GM18508 (cell line): ENCODE measurements at regions not wholly inside any gene's neighbourhood (a gene's known extent, or its start where the extent isn't known, plus 50 kb on each side); places are given as distances from the start of the nearest gene placed in this dataset.

ENCODE experiments used
- ATAC-seq: cut with Tn5 transposase; IDR thresholded peaks from one replicate; pipeline ENCODE4 v1.9.1; 2021; ENCODE audit warnings: moderate number of reproducible peaks; ENCODE audit not compliant: insufficient read depth, unreplicated experiment

DNA sequence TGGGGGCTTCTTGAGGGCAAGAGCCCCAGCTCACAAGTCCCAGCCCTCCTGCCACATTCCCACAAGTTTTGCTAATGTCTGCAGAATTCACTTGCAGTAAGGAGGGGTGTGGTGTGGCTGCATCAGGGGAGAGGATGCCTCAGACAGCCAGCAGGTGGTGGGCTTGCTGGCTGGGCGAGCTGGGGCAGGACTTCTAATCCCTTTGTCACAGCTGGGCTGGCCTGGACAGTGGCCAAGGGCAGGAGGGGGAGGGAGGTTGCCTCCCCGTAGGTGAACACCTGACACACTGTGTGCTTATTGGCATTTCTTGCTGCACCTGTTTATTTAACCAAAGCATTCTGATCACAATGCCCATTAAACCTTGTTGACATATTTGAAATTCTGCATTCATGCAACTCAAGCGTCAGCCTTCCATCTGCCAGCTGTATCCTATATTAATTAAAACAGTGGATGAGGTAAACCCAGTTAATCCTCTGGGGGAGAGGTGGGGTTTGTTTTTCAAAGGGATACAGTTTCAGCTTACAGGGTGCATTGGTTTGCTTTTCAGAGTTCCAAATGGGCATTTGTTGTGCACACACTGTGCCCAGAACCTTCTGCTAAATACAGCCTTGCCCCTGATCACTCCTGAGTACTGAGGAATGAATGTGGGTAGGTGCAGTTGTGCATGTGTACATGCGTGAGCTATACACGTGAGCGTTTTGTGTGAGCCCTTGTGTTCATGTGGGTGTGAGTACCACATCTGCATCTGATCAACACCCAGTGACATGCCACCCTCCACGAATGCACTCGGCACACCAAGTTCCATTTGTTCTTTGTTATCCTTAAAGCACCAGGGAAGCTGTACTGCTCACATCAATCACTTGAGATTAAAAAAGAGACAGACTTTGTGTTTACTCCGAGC is 268.7 kb downstream of the XXYLT1 start:
- no peak for ATAC-seq

DNA sequence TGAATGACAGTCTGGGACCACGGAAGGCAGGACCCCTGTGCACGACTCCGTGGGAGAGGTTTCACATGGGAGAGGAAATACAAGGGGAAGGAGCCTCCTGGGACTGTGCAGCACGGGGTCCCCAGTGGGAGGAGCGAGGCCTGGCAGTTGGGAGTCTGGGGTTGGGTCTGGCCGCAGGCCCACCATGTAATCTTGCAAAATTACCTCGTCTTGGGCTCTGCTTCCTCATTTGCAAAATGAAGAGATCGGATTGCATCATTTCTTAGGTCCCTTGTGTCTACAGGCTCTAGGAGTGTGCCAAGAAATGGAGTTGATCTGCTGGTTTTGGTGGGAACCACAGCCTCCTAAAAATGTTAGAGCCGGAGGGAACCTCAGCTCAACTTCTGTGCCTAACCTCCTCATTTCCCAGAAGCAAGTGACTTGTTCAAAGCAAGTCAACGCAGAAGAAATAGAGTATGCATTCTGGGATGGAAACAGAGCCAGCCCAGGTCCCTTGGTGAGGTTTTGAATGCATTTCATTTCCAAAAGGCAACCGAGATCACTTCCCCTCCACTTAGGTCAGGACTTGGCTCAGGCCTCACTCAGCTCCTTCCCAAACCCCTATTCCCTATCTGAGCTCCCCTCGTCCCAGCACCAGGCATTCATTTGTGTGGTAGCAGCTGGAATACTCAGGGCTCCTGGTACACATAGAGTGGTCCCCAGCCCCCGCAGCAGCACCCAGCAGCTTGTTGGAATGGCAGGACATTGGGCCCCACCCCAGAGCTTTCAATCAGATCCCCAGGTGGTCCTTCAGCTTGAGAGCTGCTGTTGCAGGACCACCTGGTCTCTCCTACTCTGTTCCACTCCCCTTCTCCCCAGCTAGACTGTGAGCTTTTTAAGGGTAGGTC is 267.7 kb downstream of the XXYLT1 start:
- no peak for ATAC-seq

DNA sequence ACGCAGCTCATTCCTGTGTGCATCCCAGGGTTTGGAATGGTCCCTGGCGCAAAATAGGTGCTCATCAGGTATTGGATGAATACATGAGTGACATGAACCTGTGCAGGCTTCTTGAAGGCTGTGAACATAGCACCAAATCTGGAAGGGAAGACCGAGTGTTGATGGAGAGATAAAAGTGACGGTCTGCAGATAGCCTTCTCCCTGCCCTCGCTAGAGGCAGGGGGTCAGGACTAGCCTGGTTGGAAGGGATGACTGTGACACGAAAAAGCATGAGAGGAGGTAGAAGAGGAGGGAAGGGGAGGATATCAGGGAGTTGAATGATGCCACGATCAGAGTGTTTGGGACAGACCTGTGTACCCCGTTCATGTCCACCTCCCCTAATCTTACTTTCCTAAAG is 267.1 kb downstream of the XXYLT1 start:
- ATAC-seq = no peak

DNA sequence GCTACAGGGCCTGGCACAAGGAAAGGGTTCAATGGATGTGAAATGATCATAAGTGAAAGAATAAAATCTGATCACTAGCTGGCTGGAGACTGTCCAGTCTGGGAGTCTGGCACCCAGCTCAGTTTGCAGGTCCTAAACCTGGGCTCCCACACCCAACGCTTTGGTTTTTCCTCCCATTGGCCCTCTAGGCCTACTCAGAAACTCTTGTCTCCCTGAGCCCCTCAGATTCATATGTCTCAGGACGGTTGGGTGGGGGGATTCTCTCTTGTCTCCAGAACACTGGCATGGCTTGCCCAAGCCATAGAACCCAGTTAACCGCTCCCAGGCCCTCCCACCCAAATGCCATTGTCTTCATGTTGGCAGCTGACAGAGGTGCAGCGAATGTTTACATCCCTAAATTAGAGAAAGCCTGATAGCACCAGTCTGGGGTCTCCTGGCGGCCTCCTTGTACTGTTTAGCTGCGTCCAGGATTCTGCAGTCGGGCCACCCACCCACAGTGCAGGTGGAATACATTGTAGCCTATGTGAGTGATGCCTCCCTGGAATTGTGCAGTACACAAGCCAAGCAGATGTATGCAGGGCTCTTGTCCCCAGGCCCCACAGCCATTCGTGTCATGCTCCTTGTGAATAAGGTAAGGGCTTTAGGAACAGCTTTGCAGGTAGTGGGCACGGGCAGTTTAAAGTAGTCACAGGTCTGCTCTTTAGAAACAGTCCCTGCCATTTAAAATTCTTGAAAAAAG is 266.3 kb downstream of the XXYLT1 start:
- no peak for ATAC-seq

DNA sequence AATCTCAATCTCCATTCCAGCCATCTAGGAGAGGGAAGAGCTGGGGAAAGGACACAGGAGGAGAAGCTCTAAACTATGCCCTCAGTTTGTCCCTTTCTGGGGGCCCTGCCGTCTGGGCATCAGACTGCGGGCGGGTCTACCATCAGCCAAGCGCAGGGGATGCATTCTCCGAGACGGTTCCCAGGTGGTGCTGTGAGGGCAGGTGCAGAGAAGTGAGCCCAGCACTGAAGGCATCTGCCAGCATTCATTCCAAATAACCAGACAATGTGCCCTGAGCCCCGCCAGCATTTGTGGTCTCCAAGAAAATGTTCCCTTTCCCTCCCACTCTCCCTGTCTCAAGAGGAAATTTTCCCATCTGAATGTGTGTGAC is 265.7 kb downstream of the XXYLT1 start:
- ATAC-seq = no peak

DNA sequence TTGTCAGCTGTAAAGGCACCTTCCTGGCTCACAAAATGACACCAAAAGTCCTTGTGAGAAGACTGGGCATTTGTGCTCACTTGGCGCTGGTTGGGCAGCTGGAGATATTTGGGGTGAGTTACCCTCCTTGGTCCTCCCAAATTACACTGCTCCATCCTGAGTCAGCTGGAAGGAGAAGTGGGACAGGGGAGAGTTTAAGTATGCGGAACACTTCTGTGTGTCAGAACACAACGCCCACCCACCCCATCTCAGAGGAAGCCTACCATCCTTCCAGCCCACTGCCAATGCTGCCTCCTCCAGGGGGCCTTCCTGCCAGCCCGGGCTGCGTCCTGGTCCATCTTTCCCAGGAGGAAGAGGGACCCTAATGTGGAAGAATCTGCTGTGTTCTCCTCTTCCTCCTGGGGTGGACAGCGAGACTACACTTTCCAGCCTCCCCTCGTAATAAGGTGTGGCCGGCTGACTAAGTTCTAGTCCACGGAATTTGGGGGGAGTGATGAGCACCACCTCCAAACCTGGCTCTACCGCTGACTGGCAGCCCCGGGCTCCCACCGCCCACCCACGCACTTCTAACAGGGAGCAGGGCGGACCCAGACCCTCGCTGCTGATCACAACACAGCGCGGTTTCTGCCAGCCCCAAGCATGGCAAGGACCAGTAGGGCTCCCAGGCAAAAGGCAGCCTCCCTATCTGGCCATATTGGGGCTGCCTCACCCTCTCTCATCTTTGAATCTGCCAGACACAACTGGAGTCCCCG is 265.0 kb downstream of the XXYLT1 start:
- no peak for ATAC-seq

DNA sequence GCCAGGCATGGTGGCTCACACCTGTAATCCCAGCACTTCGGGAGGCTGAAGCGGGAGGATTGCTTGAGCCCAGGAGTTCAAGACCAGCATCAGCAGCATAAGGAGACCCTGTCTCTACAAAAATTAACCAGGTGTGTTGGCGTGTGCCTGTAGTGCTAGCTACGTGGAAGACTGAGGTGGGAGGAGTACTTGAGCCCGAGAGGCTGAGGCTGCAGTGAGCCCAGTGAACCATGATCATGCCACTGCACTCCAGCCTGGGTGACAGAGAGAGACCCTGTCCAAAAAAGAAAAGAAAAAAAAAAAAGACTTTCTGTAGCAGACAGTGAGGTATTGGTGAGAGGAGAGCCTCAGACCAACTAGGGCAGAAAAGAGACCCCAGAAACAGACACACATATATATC is 263.8 kb downstream of the XXYLT1 start:
- ATAC-seq = no peak

DNA sequence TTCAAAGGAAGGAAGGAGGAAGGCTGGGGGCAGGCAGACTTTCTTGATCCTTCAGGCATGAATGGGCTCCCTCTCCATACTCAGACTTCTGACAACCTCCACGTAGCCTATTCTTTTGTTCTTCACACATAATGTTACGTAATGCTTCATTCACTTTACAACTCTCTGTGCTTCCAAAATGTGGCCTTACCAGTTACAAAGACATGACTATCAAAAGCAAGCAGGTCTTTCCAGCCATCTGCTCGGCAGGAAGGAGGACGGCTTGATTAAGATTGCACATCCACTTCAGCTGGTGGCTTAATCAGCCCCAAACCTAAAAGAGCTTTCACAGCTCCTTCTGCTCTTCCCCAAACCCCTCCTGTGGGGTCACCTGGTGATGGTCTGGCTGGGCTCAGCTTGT is 263.2 kb downstream of the XXYLT1 start:
- no peak for ATAC-seq

DNA sequence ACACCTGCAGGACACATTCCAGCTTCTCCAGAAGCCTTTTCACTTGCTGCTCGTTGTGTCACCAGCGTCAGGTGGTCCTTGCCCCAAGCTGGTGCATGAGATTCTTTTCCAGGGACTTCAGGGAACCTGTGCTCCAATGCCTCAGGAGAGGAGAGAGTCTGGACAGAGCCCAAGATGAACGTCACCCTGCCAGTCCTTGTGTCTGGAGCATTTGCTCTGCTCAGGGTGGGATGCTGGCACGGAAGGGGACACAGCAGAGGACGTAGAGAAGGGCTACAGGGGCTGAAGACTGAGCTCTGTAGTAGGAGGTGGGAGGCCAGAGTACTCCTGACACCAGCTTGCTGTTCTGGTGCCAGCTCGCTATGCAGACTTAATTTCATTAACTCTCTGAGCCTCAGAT is 262.1 kb downstream of the XXYLT1 start:
- ATAC-seq = no peak

DNA sequence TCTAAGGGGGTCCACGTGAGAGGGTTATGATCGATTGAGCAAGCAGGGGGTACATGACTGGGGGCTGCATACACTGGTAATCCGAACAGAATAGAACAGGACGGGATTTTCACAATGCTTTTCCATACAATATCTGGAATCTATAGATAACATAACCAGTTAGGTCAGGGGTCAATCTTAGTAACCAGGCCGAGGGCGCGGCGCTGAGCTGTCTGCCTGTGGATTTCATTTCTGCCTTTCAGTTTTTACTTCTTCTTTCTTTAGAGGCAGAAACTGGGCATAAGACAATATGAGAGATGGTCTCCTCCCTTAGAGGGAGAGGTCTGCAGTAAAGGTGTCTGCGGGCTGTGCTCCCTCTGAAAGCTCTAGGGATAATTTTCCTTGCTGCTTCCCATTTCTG is 261.3 kb downstream of the XXYLT1 start:
- no peak for ATAC-seq

DNA sequence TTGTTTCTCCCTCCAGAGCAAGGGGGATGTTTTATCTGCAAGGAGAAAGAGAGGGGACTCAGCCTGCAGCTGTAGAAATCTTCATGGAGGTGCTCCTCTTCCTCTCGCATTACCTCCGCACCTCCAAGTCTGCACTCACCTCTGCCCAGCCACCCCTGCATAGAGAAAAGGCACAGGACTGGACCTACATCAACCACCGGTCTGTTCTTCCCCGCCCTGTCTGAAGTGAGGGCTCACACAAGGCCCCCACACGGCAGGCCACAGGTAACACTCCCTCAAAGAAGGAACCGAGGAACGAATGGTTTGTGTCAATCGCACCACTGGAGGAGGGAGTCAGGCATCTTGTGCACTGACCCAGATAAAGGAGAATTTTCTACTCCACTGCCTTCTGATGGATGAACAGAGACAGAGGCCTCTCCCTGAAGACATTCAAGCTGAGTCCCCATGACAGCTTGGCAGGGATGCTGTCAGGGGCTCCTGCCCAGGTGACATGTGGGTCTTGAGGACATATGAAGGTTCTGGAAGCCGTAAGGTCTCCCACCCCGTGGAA is 260.3 kb downstream of the XXYLT1 start:
- no peak for ATAC-seq

DNA sequence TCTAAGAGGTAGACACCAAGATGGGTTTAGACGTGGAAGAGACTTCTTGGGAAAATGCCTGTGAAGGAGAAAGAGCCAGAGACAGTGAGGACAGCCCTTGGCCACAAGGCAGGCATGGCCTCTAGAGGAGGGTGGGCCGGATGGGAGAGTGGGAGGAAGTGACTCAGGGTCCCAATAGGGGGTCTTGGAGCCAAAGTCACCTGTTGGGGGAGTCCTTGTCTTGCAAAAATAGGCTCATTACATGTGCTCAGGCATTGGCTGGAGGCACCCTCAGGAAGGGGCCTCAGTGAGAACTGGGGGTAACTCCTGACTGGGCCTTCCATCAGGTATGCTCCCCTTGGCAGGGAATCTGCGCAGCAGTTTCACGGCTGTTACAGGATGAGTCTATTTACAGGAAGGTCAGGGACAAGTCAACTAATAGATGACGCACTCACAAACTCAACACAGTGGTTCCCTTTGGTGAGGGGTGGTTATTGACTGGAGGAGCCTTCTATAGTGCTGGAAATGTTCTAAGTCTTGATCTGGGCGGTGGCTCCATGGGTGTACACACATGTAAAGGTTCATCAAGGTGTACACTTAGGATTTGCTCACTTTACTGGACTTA is 259.6 kb downstream of the XXYLT1 start:
- no peak for ATAC-seq

DNA sequence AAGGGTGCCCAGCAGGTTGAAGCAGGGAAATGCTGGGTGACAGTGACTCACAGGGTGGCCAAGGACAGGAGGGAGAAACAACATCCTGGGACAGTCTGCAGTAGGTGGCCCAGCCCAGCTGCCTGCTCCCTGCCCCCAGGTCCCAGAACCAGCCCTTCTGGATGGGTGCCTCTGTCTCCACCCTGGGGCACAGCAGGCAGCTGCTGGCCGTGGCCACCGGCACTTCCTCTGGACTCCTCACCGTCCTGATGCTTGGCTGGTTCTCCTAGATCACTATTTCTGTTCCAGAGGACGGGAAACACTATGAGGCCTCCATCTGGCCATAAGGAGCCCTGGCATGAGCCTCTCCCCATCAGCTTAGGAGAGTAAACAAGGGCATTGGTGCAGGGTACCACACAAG is 258.9 kb downstream of the XXYLT1 start:
- no peak for ATAC-seq

DNA sequence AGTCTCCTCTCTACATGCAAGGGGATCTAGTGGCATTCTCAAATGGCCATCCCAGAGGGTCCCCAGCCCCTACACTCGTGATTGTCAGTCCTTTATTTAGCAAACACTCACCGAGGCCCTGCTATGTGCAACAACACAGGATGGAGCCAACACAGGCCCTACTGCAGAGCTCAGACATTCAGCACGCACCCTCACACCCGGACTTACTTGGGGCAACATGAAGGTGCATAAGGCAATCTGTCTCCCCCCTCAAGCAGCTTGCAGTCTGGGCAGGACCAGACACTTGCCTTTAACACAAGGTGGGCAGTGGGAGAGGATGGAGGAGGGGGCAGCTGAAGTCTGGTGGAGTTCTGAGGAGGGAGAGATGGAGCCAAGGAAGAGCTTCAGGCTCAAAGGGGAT is 258.4 kb downstream of the XXYLT1 start:
- ATAC-seq = no peak

DNA sequence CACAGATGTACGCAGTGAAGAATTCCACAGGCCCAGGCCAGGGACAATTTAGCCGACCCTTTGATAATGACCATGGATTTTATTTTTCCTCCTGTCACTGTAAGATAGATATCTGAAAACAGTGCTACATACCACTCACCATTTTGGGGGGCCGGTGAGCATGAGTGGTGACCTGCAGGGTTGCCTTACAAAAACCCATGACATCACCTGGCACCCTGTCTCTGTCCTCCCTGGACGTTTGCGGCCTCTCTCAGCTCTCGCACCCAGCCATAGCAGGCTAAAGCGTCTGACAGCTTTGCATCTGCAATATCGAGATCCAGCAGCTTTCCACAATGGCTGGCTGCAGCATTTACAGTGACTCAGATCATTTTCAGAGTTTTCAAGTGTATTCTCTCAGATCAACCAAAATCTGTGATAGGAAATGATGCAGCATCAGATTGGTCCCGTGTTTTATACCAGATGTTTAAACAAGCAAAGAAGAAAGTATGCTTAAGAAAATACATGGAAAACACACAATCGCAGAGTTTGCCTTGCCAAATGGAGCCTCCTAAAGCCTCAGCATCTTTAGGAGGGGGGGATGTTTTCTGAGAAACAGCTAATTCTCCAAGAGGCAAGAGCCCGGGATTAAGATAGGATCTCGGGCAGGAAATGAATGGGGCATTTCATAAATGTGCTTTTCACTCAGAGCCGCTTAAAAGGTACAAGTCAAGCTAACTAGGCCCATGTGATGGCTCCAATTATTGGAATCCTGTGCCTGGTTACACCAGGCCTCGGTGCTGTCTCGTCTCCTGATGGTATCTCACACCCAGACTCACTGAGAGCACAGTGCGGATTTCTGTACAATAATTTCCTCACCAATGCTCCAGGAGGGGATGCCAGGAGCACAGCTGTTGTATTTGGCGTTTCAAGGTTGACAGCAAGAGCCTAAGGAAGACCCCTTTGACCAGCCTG is 257.3 kb downstream of the XXYLT1 start:
- ATAC-seq = no peak

DNA sequence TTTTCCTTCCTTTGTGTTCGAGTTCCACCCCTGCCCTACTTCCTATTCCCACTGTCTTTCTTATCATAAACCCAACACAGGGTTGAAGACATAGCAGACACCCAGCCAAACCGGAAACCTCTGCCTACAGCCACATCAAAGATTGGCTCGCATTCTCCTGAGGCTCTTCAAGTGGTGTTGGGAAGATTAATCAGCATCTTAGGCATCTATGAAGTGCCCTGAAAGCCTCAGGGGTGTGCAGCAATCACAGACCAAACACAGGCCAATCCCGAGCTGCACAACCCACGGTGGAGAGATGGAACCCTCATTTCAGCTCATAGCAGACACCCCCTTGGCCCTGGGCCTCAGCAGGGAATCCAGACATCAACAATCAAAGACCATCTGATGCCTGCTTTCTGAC is 255.9 kb downstream of the XXYLT1 start:
- no peak for ATAC-seq

DNA sequence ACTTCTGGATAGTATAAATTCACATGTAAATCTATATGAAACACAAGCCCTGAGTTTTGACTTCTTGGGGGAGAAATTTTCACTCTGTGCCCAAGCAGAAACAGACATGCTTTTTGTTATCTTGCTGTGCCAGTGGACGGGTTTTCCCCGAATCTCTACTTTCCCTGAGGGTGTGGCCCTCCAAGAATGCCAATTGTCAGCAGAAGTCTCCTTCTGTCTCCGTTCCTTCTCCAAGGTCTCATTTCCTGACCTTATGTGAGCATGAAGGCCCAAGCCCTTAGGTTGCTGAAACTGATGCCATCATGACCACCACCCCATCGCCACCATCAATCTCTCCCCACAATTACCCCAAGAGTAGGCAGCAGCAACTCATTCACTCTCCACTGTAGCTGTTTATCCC is 253.8 kb downstream of the XXYLT1 start:
- no peak for ATAC-seq
